ENCODE measurements at regions not wholly inside any gene's neighbourhood (a gene's known extent, or its start where the extent isn't known, plus 50 kb on each side); places are given as distances from the start of the nearest gene placed in this dataset.

DNA sequence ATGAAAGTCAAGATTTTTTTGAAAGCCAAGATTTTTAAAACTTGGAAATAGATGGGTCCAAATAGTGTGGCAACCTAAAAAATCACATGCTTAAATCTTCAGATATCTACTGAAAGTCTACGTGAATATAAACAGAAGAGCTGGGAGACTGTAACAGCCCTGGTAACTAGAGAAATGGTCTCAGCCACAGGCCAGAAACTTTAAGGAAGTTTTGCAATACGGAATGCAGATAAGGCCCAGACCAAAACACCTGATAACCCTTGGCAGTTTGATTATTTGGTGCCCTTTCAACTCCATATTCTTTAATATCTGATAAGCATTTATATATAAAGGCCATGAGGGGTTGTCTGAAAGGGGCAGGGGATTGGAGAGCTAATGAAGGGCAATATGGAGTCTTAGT, 537.3 kb upstream of the TGFBR2 start:
- H3K36me3 ChIP-seq (ENCODE audit: control insufficient read depth, insufficient read depth, low read length), result no peaks in the 10 kb centered on the region
- no peak overlapping the region for H3K27ac ChIP-seq (ENCODE audit: low read depth, low read length)
- no peaks in the 10 kb centered on the region for H3K27me3 ChIP-seq (ENCODE audit: control insufficient read depth, insufficient read depth, low read length)
- H3K4me1 ChIP-seq (ENCODE audit: control insufficient read depth, insufficient read depth, low read length), result no peaks in the 10 kb centered on the region
- H3K9ac ChIP-seq (ENCODE audit: low read length), result no peak overlapping the region
- H3K4me3 ChIP-seq (ENCODE audit: low read length), result no peak overlapping the region

GRCh38 chr3:30073040-30073439, 533.4 kb upstream of the TGFBR2 start:
- Histone ChIP-seq H3K4me1 (ENCODE audit: control insufficient read depth, insufficient read depth, low read length) (no peaks in the 10 kb centered on the region), H3K27me3 (ENCODE audit: control insufficient read depth, insufficient read depth, low read length) (no peaks in the 10 kb centered on the region), H3K9ac (ENCODE audit: low read length) (no peak overlapping the region)

GRCh38 chr3:30073622-30074021, 532.8 kb upstream of the TGFBR2 start:
- Histone ChIP-seq H3K27me3 (ENCODE audit: control insufficient read depth, insufficient read depth, low read length) (no peaks in the 10 kb centered on the region), H3K9ac (ENCODE audit: low read length) (no peak overlapping the region), H3K27ac (ENCODE audit: low read depth, low read length) (no peak overlapping the region)

More at GRCh38 chr3:30073040-30073439, 533.4 kb upstream of the TGFBR2 start:
- no peaks in the 10 kb centered on the region for H3K36me3 ChIP-seq (ENCODE audit: control insufficient read depth, insufficient read depth, low read length)
- H3K4me3 ChIP-seq (ENCODE audit: low read length), result no peak overlapping the region
- no peak overlapping the region for H3K27ac ChIP-seq (ENCODE audit: low read depth, low read length)

GRCh38 chr3:30075514-30075913, 530.9 kb upstream of the TGFBR2 start:
- Histone ChIP-seq H3K9ac (ENCODE audit: low read length) (no peak overlapping the region), H3K27ac (ENCODE audit: low read depth, low read length) (no peak overlapping the region), H3K27me3 (ENCODE audit: control insufficient read depth, insufficient read depth, low read length) (no peaks in the 10 kb centered on the region), H3K4me3 (ENCODE audit: low read length) (no peak overlapping the region), H3K4me1 (ENCODE audit: control insufficient read depth, insufficient read depth, low read length) (no peaks in the 10 kb centered on the region), H3K36me3 (ENCODE audit: control insufficient read depth, insufficient read depth, low read length) (no peaks in the 10 kb centered on the region)

More at GRCh38 chr3:30073622-30074021, 532.8 kb upstream of the TGFBR2 start:
- no peaks in the 10 kb centered on the region for H3K36me3 ChIP-seq (ENCODE audit: control insufficient read depth, insufficient read depth, low read length)
- H3K4me1 ChIP-seq (ENCODE audit: control insufficient read depth, insufficient read depth, low read length), result no peaks in the 10 kb centered on the region
- no peak overlapping the region for H3K4me3 ChIP-seq (ENCODE audit: low read length)

GRCh38 chr3:30076899-30077298, 529.5 kb upstream of the TGFBR2 start:
- H3K9ac ChIP-seq (ENCODE audit: low read length), result no peak overlapping the region
- H3K4me3 ChIP-seq (ENCODE audit: low read length), result no peak overlapping the region
- H3K4me1 ChIP-seq (ENCODE audit: control insufficient read depth, insufficient read depth, low read length), result no peaks in the 10 kb centered on the region
- H3K36me3 ChIP-seq (ENCODE audit: control insufficient read depth, insufficient read depth, low read length), result no peaks in the 10 kb centered on the region
- H3K27me3 ChIP-seq (ENCODE audit: control insufficient read depth, insufficient read depth, low read length), result no peaks in the 10 kb centered on the region
- H3K27ac ChIP-seq (ENCODE audit: low read depth, low read length), result no peak overlapping the region

GRCh38 chr3:30077746-30078145, 528.7 kb upstream of the TGFBR2 start:
- H3K36me3 ChIP-seq (ENCODE audit: control insufficient read depth, insufficient read depth, low read length), result no peaks in the 10 kb centered on the region
- no peaks in the 10 kb centered on the region for H3K4me1 ChIP-seq (ENCODE audit: control insufficient read depth, insufficient read depth, low read length)
- no peak overlapping the region for H3K4me3 ChIP-seq (ENCODE audit: low read length)
- no peak overlapping the region for H3K27ac ChIP-seq (ENCODE audit: low read depth, low read length)
- H3K9ac ChIP-seq (ENCODE audit: low read length), result no peak overlapping the region
- H3K27me3 ChIP-seq (ENCODE audit: control insufficient read depth, insufficient read depth, low read length), result no peaks in the 10 kb centered on the region

DNA sequence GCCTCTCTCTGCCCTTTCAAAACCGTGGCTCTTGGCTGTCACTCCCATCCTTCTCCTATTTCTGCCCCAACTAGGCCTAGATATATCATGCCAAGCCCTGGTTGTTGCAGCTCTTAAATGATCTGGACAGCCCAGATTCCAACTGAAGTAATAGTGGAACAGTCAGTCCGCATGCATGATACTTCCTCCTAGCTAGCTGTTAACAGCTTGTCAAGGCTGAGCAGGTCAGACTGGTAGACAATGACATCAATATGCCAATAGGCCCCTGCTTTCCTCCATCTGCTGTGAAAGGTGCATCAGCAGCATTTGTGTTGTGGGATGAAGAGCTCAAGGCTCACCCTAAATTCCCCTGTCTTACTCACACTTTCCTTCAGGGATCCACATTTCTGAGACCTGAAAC, 527.7 kb upstream of the TGFBR2 start:
- Histone ChIP-seq H3K36me3 (ENCODE audit: control insufficient read depth, insufficient read depth, low read length) (no peaks in the 10 kb centered on the region), H3K27ac (ENCODE audit: low read depth, low read length) (no peak overlapping the region), H3K4me1 (ENCODE audit: control insufficient read depth, insufficient read depth, low read length) (no peaks in the 10 kb centered on the region), H3K4me3 (ENCODE audit: low read length) (no peak overlapping the region), H3K27me3 (ENCODE audit: control insufficient read depth, insufficient read depth, low read length) (no peaks in the 10 kb centered on the region), H3K9ac (ENCODE audit: low read length) (no peak overlapping the region)

- no peak overlapping the region for H3K9ac ChIP-seq (ENCODE audit: low read length)
- H3K27me3 ChIP-seq (ENCODE audit: control insufficient read depth, insufficient read depth, low read length), result no peaks in the 10 kb centered on the region
- H3K27ac ChIP-seq (ENCODE audit: low read depth, low read length), result no peak overlapping the region
- H3K36me3 ChIP-seq (ENCODE audit: control insufficient read depth, insufficient read depth, low read length), result no peaks in the 10 kb centered on the region
- no peak overlapping the region for H3K4me3 ChIP-seq (ENCODE audit: low read length)
- H3K4me1 ChIP-seq (ENCODE audit: control insufficient read depth, insufficient read depth, low read length), result no peaks in the 10 kb centered on the region
Observed at GRCh38 chr3:30081904-30082303, 524.5 kb upstream of the TGFBR2 start.

GRCh38 chr3:30082652-30083051, 523.7 kb upstream of the TGFBR2 start:
- Histone ChIP-seq H3K9ac (ENCODE audit: low read length) (no peak overlapping the region), H3K36me3 (ENCODE audit: control insufficient read depth, insufficient read depth, low read length) (no peaks in the 10 kb centered on the region), H3K4me3 (ENCODE audit: low read length) (no peak overlapping the region), H3K4me1 (ENCODE audit: control insufficient read depth, insufficient read depth, low read length) (no peaks in the 10 kb centered on the region), H3K27ac (ENCODE audit: low read depth, low read length) (no peak overlapping the region), H3K27me3 (ENCODE audit: control insufficient read depth, insufficient read depth, low read length) (no peaks in the 10 kb centered on the region)

DNA sequence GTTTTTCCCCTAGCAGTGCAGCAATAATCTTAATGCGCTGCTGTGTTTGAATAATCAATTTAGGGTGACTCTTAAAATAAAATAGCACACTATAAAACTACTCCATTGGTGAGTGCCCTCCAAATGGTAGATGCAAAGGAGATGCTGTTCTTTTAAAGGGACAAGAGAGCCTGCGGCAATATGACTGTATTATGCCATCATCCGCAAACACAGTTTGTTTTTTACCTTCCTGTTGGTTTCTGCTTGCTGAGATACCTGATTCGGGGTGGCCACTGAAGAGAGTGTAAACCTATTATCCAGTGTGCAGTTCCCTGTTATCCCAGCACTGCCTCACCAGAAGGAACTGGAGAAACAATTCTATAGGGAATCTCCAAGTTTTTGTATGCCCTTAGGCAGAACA, 523.1 kb upstream of the TGFBR2 start:
- no peaks in the 10 kb centered on the region for H3K36me3 ChIP-seq (ENCODE audit: control insufficient read depth, insufficient read depth, low read length)
- no peak overlapping the region for H3K4me3 ChIP-seq (ENCODE audit: low read length)
- no peak overlapping the region for H3K27ac ChIP-seq (ENCODE audit: low read depth, low read length)
- H3K4me1 ChIP-seq (ENCODE audit: control insufficient read depth, insufficient read depth, low read length), result no peaks in the 10 kb centered on the region
- no peaks in the 10 kb centered on the region for H3K27me3 ChIP-seq (ENCODE audit: control insufficient read depth, insufficient read depth, low read length)
- H3K9ac ChIP-seq (ENCODE audit: low read length), result no peak overlapping the region

DNA sequence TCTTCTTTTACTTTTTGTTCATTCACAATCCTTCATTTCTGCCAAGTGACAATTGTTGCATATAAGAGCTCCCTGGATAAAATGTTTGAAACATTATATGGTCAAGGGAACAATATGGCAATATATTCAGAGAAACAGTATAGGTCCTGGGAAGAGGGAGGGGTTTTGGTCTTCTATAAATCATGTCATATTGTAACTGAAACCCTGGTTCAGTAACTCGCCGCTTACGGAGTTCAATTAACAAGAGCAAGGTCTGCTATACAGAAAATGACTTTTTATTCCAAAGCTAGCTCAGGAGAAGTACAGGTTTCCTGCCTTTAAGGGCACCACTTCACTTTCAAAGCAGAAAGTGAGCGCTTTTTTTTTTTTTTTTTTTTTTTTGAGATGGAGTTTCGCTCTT, 522.1 kb upstream of the TGFBR2 start:
- H3K4me3 ChIP-seq (ENCODE audit: low read length), result no peak overlapping the region
- H3K36me3 ChIP-seq (ENCODE audit: control insufficient read depth, insufficient read depth, low read length), result no peaks in the 10 kb centered on the region
- H3K27ac ChIP-seq (ENCODE audit: low read depth, low read length), result no peak overlapping the region
- H3K9ac ChIP-seq (ENCODE audit: low read length), result no peak overlapping the region
- no peaks in the 10 kb centered on the region for H3K4me1 ChIP-seq (ENCODE audit: control insufficient read depth, insufficient read depth, low read length)
- no peaks in the 10 kb centered on the region for H3K27me3 ChIP-seq (ENCODE audit: control insufficient read depth, insufficient read depth, low read length)

- Histone ChIP-seq H3K4me1 (ENCODE audit: control insufficient read depth, insufficient read depth, low read length) (no peaks in the 10 kb centered on the region), H3K27me3 (ENCODE audit: control insufficient read depth, insufficient read depth, low read length) (no peaks in the 10 kb centered on the region), H3K36me3 (ENCODE audit: control insufficient read depth, insufficient read depth, low read length) (no peaks in the 10 kb centered on the region), H3K4me3 (ENCODE audit: low read length) (no peak overlapping the region), H3K27ac (ENCODE audit: low read depth, low read length) (no peak overlapping the region), H3K9ac (ENCODE audit: low read length) (no peak overlapping the region)
Observed at GRCh38 chr3:30084971-30085403, 521.4 kb upstream of the TGFBR2 start.

- H3K27me3 ChIP-seq (ENCODE audit: control insufficient read depth, insufficient read depth, low read length), result no peaks in the 10 kb centered on the region
- no peak overlapping the region for H3K4me3 ChIP-seq (ENCODE audit: low read length)
- no peak overlapping the region for H3K27ac ChIP-seq (ENCODE audit: low read depth, low read length)
- H3K36me3 ChIP-seq (ENCODE audit: control insufficient read depth, insufficient read depth, low read length), result no peaks in the 10 kb centered on the region
- H3K4me1 ChIP-seq (ENCODE audit: control insufficient read depth, insufficient read depth, low read length), result no peaks in the 10 kb centered on the region
- H3K9ac ChIP-seq (ENCODE audit: low read length), result no peak overlapping the region
Observed at GRCh38 chr3:30085486-30085885, 520.9 kb upstream of the TGFBR2 start.

All from rectal smooth muscle tissue (tissue), 1 donor.